Tibial artery (tissue), 4 donors: ENCODE measurements at regions not wholly inside any gene's neighbourhood (a gene's known extent, or its start where the extent isn't known, plus 50 kb on each side); places are given as distances from the start of the nearest gene placed in this dataset.

Source experiments
- DNase-seq, 2 donors: peaks; one replicate each; pipeline ENCODE4 v3.0.0-alpha.2; 2019
- H3K27ac ChIP-seq, 2 donors: fragments of 200-600 bp; sonication (generic) in 1 of 2; 1 replicate in 1 of 2; 2 replicates in 1 of 2; pipeline ENCODE4 v1.5.1; 2018 to 2019; ENCODE audit warnings: mild to moderate bottlenecking in 1 of 2
- H3K27me3 ChIP-seq, 2 donors: fragments of 200-600 bp; sonication (generic) in 1 of 2; one replicate each; pipeline versions ENCODE4 v1.5.1 to v1.6.0; 2016 to 2019
- H3K36me3 ChIP-seq, 3 donors: fragments of 200-600 bp; sonication (generic) in 2 of 3; one replicate each; pipeline ENCODE4 v1.5.1; 2016 to 2019; ENCODE audit warnings: mild to moderate bottlenecking in 2 of 3
- H3K4me1 ChIP-seq, 4 donors: fragments of 200-600 bp; sonication (generic) in 2 of 4; 1 replicate in 3 of 4; 2 replicates in 1 of 4; pipeline ENCODE4 v1.5.1; 2016 to 2019
- H3K4me3 ChIP-seq, 2 donors: fragments of 200-600 bp; sonication (generic) in 1 of 2; 1 replicate in 1 of 2; 2 replicates in 1 of 2; pipeline ENCODE4 v1.5.1; 2018 to 2019; ENCODE audit warnings: mild to moderate bottlenecking in 2 of 2
- H3K9me3 ChIP-seq, 3 donors: fragments of 200-600 bp; sonication (generic) in 1 of 3; one replicate each; pipeline ENCODE4 v1.5.1; 2016 to 2019
- CTCF ChIP-seq, 2 experiments: fragments of 200-600 bp in 1 of 2; fragments of 450-650 bp in 1 of 2; IDR thresholded peaks; one replicate each; pipeline ENCODE4 v1.5.1; 2017 to 2019; ENCODE audit warnings: antibody characterized with exemption in 2 of 2, mild to moderate bottlenecking in 1 of 2, moderate library complexity in 1 of 2
- intact Hi-C: fragments of 100-400 bp; cut with DNase I; formaldehyde crosslinking; loops from one replicate; pipeline ENCODE4 v1.15.0; 2023; ENCODE audit warnings: low total_unique reads

GRCh38 chr2:145652036-145652435, 1132.1 kb upstream of the ZEB2 start:
- DNase-seq, result no peak
- TF ChIP-seq CTCF (IDR thresholded peaks at IDR 0.05), result no peak
- H3K27me3 ChIP-seq, result no peaks in the 10 kb centered on the region
- H3K4me3 ChIP-seq, result no peak overlapping the region
- no peak overlapping the region for H3K27ac ChIP-seq
- intact Hi-C loops, result no loop called here
- H3K4me1 ChIP-seq, result peaks cover 0 to 7% (median 3%) of the 10 kb centered on the region in 4 donors
- no peaks in the 10 kb centered on the region for H3K36me3 ChIP-seq
- H3K9me3 ChIP-seq, result no peaks in the 10 kb centered on the region

GRCh38 chr2:145650226-145650625, 1130.3 kb upstream of the ZEB2 start:
- no peak for TF ChIP-seq CTCF (IDR thresholded peaks at IDR 0.05)
- H3K9me3 ChIP-seq, result no peaks in the 10 kb centered on the region
- no peak overlapping the region for H3K27ac ChIP-seq
- DNase-seq, result no peak
- peaks cover 0 to 7% (median 3%) of the 10 kb centered on the region in 4 donors for H3K4me1 ChIP-seq
- no peak overlapping the region for H3K4me3 ChIP-seq
- no peaks in the 10 kb centered on the region for H3K27me3 ChIP-seq
- no peaks in the 10 kb centered on the region for H3K36me3 ChIP-seq
- intact Hi-C loops, result no loop called here

GRCh38 chr2:145649061-145649460, 1129.1 kb upstream of the ZEB2 start:
- Histone ChIP-seq H3K4me1 (no peaks in the 10 kb centered on the region), H3K4me3 (no peak overlapping the region), H3K27ac (no peak overlapping the region), H3K9me3 (no peaks in the 10 kb centered on the region), H3K36me3 (no peaks in the 10 kb centered on the region), H3K27me3 (no peaks in the 10 kb centered on the region)
- DNase-seq, result no peak
- no peak for TF ChIP-seq CTCF (IDR thresholded peaks at IDR 0.05)
- intact Hi-C loops, result no loop called here

GRCh38 chr2:145644820-145645302, 1124.9 kb upstream of the ZEB2 start:
- Histone ChIP-seq H3K4me1 (no peaks in the 10 kb centered on the region), H3K9me3 (no peaks in the 10 kb centered on the region), H3K4me3 (no peak overlapping the region), H3K27ac (no peak overlapping the region), H3K27me3 (no peaks in the 10 kb centered on the region), H3K36me3 (no peaks in the 10 kb centered on the region)
- no peak for TF ChIP-seq CTCF (IDR thresholded peaks at IDR 0.05)
- intact Hi-C loops, result no loop called here
- DNase-seq, result no peak

- no peak for TF ChIP-seq CTCF (IDR thresholded peaks at IDR 0.05)
- Histone ChIP-seq H3K27me3 (no peaks in the 10 kb centered on the region), H3K27ac (no peak overlapping the region), H3K4me1 (no peaks in the 10 kb centered on the region), H3K9me3 (no peaks in the 10 kb centered on the region), H3K36me3 (no peaks in the 10 kb centered on the region), H3K4me3 (no peak overlapping the region)
- DNase-seq, result no peak
- intact Hi-C loops, result no loop called here
These were observed 1118.8 kb upstream of the ZEB2 start for GRCh38 chr2:145638675-145639074.
